GM19397 (cell line): ENCODE measurements at regions not wholly inside any gene's neighbourhood (a gene's known extent, or its start where the extent isn't known, plus 50 kb on each side); places are given as distances from the start of the nearest gene placed in this dataset.
"Not testable (repeated sequence)": the region's sequence is repeated elsewhere in the genome, so short reads cannot be mapped to it uniquely, and the experiment has no call there.

Experiments used
- ATAC-seq: cut with Tn5 transposase; IDR thresholded peaks from one replicate; pipeline ENCODE4 v1.9.1; 2021; ENCODE audit warnings: mild to moderate bottlenecking, moderate library complexity; ENCODE audit not compliant: unreplicated experiment

DNA sequence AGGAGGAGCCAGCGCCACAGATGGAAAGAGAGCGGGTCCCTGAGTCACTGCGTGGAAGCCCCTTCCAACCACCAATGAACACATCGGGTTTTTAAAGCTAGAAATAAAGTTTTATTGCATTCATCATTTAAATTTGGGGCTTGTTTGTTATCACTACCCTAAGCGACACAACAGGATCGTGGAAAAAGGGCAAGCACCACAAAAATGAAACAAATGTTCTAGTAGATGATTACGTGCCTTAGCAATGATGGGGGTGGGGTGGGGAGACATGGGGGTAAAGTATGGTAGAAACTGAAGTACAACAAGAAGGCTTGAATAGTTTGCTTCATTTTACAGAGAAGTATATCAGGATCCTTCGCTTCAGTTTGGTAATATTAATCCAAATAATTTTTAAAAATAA, 221.6 kb upstream of the ATP10A start:
- ATAC-seq: no peak

DNA sequence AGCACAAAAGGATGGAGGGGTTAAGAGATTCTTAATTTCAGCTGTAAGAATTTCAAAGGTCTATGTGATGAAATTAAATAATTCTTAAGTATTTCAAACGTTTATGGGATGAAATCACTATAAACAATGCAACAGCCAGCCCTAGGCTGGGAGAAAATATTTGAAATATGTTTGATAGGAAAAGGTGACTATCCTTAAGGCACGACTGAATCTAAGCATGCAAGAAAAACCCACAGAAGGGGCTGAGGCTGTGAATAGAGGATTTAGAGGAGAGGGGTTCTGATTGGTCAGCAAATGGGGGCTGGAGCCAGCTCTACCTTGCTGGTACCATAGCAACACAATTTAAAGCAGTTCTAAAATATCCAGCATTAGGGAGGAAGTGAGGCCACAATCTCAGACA, 220.8 kb upstream of the ATP10A start:
- ATAC-seq: no peak

GRCh38 chr15:26083457-26083856, 220.3 kb upstream of the ATP10A start:
- no peak for ATAC-seq

GRCh38 chr15:26082221-26083109, 219.3 kb upstream of the ATP10A start:
- peak; percentile 98 for ATAC-seq

DNA sequence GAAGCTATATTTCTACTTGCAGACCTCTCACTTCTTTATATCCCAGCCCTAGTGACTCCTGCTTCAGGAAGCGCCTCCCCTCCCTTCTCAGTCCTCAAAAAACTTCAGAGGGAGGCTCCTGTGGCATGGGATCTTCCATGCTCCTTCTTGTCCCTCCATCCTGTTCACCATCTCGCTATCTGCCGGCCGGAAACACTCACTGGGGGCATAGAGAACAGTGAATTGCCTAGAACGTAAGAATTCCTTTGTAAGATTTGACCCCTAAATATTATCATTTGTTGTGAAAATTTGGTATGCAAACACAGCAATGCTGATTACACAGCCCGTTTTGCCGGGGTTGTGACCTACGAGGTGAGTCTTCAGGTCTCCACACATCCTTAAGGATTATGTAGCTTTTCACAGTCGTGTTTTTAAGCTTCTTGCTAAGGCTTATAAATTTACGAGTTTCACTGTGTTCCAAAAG, 218.7 kb upstream of the ATP10A start:
- no peak for ATAC-seq

DNA sequence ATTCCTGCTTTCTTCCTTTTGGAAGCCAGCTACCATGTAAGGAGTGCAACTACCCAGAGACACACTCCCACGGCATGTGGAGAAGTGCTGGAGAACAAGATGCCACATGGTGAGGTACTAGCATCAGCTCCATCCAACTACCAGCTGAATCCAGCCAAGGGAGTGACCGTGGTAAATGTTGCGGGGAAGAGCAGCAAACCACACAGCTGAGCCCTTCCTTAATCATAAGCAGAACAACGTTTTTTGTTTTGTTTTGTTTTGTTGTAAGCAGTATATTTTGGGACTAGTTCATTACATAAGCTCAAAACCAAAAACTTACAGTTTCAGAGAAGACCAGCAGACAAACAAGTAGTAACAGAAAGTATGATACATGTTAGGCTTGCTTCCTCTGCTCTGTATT, 212.6 kb upstream of the ATP10A start:
- no peak for ATAC-seq

- ATAC-seq: no peak
These were observed 210.6 kb upstream of the ATP10A start for GRCh38 chr15:26073430-26074333.

DNA sequence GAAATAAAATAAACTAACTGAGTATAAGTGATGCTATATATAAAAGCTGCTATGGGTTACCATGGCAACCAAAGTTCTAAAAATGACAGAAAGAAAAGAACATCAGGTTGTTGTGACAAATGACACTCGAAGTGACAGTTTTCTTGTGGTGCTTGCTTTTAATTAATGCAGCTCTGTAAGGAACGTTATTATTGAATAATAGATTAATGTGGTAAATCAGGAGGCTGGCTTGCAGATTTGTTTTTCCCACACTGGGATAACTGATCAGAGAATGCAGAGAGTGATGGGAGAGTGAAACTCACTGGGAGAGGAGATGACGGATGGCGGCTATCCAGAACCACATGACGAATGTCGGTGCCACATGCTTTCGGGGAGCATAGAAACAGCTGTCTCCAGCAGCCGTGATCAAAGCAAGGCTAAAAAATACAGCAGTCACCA, 207.0 kb upstream of the ATP10A start:
- no peak for ATAC-seq

DNA sequence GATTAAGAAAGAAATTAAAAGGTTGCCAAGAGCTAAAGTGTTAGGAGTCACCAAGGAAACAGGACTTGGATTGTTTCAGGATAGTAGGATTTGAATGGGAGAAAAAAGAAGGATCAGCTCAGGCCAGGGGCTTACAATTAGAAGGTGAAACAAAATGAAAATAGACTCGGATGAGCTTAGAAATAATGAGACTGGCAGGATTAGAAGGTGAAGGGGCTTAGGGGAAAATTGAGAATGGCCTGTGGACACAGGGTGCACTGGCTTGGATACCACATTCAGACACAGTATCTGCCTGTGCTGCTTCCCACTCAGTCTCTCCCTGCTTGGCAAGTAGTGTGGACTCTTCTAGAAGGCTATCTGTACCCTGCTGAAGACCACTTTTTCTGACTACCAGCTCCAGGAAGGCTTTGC, 206.1 kb upstream of the ATP10A start:
- no peak for ATAC-seq

- ATAC-seq: no peak
These were observed 203.8 kb upstream of the ATP10A start for GRCh38 chr15:26066896-26067295.

GRCh38 chr15:26065723-26066122, 202.6 kb upstream of the ATP10A start:
- no peak for ATAC-seq

DNA sequence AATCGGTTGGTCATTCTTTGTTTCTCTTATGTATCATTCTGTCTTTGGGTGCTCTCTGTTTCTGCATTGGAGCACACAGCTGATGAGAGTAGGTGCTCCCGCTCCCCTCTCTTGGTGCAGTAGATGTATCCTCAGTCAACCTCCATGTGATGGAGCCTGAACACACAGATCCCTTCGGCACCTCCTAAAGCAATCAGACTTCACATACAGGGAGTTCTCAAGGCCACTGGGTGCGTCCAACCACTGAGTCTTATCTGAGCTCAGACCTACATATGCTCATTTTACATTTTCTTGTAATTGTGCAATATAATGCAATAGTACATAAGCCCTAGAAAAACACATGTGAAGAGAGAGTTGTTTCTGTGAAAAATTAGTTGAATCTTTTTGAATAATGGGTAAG, 198.1 kb upstream of the ATP10A start:
- ATAC-seq: no peak

DNA sequence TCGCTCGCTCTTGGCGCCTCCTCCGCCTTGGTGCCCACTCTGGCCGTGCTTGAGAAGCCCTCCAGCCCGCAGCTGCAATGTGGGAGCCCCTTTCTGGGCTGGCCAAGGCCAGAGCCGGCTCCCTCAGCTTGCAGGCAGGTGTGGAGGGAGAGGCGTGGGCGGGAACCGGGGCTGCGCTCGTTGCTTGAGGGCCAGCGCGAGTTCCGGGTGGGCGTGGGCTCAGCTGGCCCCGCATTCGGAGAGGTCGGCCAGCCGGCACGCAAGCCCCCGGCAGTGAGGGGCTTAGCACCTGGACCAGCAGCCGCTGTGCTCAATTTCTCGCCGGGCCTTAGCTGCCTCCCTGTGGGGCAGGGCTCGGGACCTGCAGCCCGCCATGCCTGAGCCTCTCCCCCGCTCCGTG, 193.6 kb upstream of the ATP10A start:
- ATAC-seq: not testable (repeated sequence)

DNA sequence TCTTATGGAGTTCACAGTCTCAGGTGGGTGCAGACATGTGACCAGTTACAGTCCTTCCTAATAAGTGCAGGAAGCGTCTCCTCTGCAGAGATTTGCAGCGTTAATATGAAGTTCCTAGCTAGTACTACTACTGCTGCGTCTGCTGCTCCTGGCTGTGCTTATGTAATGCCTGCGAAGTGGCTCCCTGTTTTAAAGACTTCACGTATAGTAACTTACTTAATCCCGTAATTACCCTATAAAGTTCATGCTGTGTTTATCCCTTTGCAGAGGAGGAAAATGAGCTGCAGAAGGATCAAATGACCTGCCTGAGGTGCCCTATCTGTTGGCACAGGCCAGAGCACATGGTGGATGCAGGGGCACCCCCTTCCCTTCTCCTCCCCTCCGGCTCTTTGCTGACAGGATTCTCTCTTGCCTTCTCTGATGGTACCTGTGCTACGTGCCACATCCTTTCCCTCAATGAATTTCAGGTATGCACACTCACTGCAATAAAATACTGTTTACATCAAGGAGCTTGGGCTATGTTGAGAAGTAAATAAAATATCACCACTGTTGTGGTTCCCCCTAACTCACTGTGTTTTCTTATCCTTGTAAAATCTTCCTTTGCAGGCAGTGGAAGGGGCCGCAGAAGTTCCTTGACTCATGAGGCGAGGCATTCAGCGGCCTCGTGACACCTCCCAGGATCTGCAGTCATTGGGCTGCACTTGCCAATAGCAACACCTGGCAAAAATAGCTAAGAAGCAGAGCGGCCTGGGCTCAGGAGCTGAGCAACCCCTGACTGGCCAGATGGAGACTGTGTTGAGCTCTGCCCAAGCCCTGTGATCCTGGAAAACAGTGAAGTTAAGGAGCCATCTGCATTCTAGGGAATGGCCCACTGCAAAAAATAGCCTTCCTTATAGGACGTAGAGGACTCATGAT, 188.9 kb upstream of the ATP10A start:
- no peak for ATAC-seq

DNA sequence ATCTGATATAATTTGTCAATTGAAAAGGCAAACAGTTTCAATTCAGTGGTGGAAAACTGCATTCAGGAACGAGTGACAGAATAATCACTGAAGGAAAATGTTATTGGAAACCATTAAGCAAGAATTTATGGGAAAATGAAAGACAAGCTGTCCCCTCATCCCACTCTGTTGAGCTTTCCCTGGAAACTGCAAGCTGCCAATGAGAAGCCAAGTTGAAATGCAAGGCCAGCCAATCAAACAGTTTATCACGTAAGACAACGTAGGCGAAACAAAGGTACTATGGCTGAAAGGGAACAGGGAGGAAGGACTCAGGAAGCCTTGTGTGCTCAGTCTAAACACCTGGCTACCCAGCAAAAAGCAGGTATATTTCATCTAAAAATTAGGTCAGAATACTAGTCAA, 187.9 kb upstream of the ATP10A start:
- no peak for ATAC-seq

DNA sequence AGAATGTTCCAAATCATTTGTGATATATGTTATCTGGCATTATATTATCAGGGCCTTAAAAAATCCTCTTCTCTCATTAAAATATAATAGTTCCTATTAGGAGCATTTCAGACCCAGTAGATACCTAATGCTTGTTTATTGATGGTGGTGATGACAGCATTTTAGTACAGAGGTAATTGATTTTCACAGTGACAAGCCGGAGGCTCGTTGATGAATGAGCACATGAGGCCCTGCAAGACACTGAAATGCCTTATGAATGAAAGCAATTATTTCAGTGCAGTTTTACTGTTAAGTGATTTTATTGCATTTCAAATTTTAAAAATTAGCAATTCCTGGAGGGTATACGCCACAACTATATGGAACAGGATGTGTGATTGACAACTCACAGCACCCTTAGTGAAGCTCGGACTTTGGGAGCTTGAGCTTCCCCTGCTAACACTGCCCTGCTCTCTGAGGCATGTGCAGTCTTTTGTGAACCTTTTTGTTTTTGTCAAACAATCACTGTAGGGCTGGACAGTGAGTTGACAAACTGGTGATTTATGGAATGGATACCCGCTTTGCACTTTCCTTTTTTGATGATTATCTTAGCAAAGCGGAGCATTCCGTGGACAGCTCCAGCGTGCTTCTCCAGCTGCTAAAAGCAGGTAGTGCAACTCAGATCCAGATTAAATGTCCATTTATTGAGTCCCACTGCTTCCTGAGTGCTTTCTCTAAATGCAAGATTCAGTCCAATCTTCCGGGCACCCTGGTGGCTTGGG, 187.0 kb upstream of the ATP10A start:
- no peak for ATAC-seq

GRCh38 chr15:26048669-26049068, 185.5 kb upstream of the ATP10A start:
- ATAC-seq: no peak

- no peak for ATAC-seq
These were observed 182.4 kb upstream of the ATP10A start for GRCh38 chr15:26045516-26045915.

GRCh38 chr15:26043018-26043417, 179.9 kb upstream of the ATP10A start:
- no peak for ATAC-seq

- no peak for ATAC-seq
These were observed 175.6 kb upstream of the ATP10A start for GRCh38 chr15:26038693-26039092.
